Transverse colon (tissue), 4 donors: ENCODE measurements at regions not wholly inside any gene's neighbourhood (a gene's known extent, or its start where the extent isn't known, plus 50 kb on each side); places are given as distances from the start of the nearest gene placed in this dataset.

ENCODE experiments used
- DNase-seq: peaks from one replicate; pipeline ENCODE4 v3.0.0-alpha.2; 2019
- H3K27ac ChIP-seq, 4 donors: fragments of 200-600 bp; sonication (generic); 2 replicates each; pipeline ENCODE4 v1.5.1; 2016 to 2018; ENCODE audit warnings: inconsistent platforms in 4 of 4
- H3K27me3 ChIP-seq: fragments of 200-600 bp; sonication (generic); 2 replicates; pipeline ENCODE4 v1.5.1; 2017; ENCODE audit warnings: inconsistent platforms
- H3K36me3 ChIP-seq, 4 donors: fragments of 200-600 bp; sonication (generic); 2 replicates each; pipeline ENCODE4 v1.5.1; 2017 to 2019; ENCODE audit warnings: inconsistent platforms in 4 of 4
- H3K4me1 ChIP-seq, 4 donors: fragments of 200-600 bp; sonication (generic); 2 replicates each; pipeline ENCODE4 v1.5.1; 2017 to 2020; ENCODE audit warnings: inconsistent platforms in 4 of 4
- H3K4me3 ChIP-seq, 4 donors: fragments of 200-600 bp; sonication (generic); 1 replicate in 1 of 4; 2 replicates in 3 of 4; pipeline versions ENCODE4 v1.5.1 to v1.6.1; 2017 to 2019; ENCODE audit warnings: inconsistent platforms in 4 of 4
- H3K9me3 ChIP-seq, 2 donors: fragments of 200-600 bp; sonication (generic); 2 replicates each; pipeline ENCODE4 v1.5.1; 2017 to 2019; ENCODE audit warnings: inconsistent platforms in 2 of 2
- EP300 ChIP-seq: sonication (generic); formaldehyde crosslinking; IDR thresholded peaks from one replicate; pipeline ENCODE4 v1.6.1; 2017; ENCODE audit warnings: antibody characterized with exemption, low read depth
- POLR2A ChIP-seq: fragments of 450-650 bp; IDR thresholded peaks from one replicate; pipeline ENCODE4 v1.6.1; 2016; ENCODE audit warnings: antibody characterized with exemption, mild to moderate bottlenecking, moderate library complexity
- POLR2AphosphoS5 ChIP-seq, 3 donors: sonication (generic); formaldehyde crosslinking; IDR thresholded peaks; one replicate each; pipeline ENCODE4 v1.6.1; 2016; ENCODE audit warnings: antibody characterized with exemption in 3 of 3
- WGBS, 2 donors: methylation state at CpG; one replicate each; pipeline ENCODE4 v1.1.5; 2018; ENCODE audit warnings: low coverage in 1 of 2; 5-methylcytosine and 5-hydroxymethylcytosine counted together
- in situ Hi-C, 4 donors: fragments of 200-750 bp; cut with MboI; loops; one replicate each; pipeline versions ENCODE4 v1.15.0 to v1.15.1; 2017; ENCODE audit warnings: low sequenced_read_pairs in 3 of 4, low pct_ligation_motif_present in 1 of 4, low pct_unique_long_range_greater_than_20kb in 1 of 4
- intact Hi-C: fragments of 100-400 bp; cut with DNase I; formaldehyde crosslinking; loops from one replicate; pipeline ENCODE4 v1.15.1; 2023; ENCODE audit warnings: low total_unique reads
- TF ChIP-seq, protein P1 (sequence below), 5 experiments: fragments of 200-600 bp in 3 of 5; fragments of 450-650 bp in 2 of 5; sonication (generic) in 3 of 5; IDR thresholded peaks; 1 replicate in 2 of 5; 2 replicates in 3 of 5; pipeline ENCODE4 v1.5.1; 2016 to 2017; ENCODE audit warnings: antibody characterized with exemption in 5 of 5, inconsistent platforms in 3 of 5, mild to moderate bottlenecking in 2 of 5, moderate library complexity in 1 of 5

DNA sequence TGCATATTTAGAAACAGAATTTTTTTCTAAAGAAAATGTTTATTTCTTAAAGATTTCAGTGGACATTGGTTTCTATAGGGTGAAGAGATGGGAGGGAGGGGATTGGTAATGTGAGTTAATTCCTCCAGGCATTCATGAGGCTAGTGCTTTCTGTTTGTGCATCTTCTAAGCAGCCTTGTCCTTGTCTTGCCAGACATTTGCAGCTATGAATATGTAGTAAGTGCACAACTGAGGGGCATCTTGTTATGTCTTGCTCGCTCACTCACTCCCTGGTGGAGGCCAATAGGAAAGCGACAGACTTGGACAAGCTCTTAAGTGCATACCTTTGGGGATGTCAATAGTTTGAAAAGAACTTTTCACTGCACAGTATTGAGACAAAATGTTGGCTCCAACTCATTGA lies 92.5 kb upstream of the ATP10A start:
- Histone ChIP-seq H3K9me3 (no peaks in the 10 kb centered on the region), H3K36me3 (no peaks in the 10 kb centered on the region), H3K4me3 (no peak overlapping the region), H3K27ac (no peak overlapping the region), H3K4me1 (no peaks in the 10 kb centered on the region), H3K27me3 (no peaks in the 10 kb centered on the region)
- TF ChIP-seq EP300 (no peak), POLR2AphosphoS5 (IDR thresholded peaks at IDR 0.05) (no peak), POLR2A (no peak)
- TF ChIP-seq, protein P1, sequence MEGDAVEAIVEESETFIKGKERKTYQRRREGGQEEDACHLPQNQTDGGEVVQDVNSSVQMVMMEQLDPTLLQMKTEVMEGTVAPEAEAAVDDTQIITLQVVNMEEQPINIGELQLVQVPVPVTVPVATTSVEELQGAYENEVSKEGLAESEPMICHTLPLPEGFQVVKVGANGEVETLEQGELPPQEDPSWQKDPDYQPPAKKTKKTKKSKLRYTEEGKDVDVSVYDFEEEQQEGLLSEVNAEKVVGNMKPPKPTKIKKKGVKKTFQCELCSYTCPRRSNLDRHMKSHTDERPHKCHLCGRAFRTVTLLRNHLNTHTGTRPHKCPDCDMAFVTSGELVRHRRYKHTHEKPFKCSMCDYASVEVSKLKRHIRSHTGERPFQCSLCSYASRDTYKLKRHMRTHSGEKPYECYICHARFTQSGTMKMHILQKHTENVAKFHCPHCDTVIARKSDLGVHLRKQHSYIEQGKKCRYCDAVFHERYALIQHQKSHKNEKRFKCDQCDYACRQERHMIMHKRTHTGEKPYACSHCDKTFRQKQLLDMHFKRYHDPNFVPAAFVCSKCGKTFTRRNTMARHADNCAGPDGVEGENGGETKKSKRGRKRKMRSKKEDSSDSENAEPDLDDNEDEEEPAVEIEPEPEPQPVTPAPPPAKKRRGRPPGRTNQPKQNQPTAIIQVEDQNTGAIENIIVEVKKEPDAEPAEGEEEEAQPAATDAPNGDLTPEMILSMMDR (IDR thresholded peaks at IDR 0.05) = no peak
- 94 to 96% methylated on average over 2 of the region's 2 CpGs for WGBS, 2 donors
- DNase-seq = no peak
- intact Hi-C loops = no loop called here
- in situ Hi-C loops = no loop called here

DNA sequence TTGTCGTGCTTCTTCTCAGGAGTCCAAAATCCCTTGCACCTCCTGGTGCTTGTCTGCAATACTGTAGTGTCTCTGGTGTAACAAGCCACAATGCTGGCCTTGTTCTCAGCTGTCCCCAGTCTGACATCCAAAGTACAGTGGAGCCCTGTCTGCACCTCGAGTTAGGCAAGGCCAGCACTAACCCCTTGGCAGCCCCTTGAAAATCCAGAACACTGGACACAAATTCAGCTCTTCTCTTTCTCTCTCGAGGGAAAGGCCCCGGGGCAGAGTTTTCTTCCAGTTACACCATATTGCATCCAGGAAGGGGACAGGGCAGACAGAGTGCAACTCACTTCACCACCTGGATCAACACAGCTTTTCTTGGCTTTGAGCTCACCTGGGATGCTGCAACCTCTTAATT lies 91.3 kb upstream of the ATP10A start:
- 59 to 64% methylated on average over 4 of the region's 4 CpGs for WGBS, 2 donors
- in situ Hi-C loops (no loop called here), intact Hi-C loops (no loop called here)
- no peak overlapping the region for H3K27ac ChIP-seq
- no peak for DNase-seq
- H3K4me3 ChIP-seq = no peak overlapping the region
- TF ChIP-seq POLR2A = no peak
- TF ChIP-seq EP300 = no peak
- no peak for TF ChIP-seq POLR2AphosphoS5 (IDR thresholded peaks at IDR 0.05)
- TF ChIP-seq, protein P1 (IDR thresholded peaks at IDR 0.05) = no peak
- no peaks in the 10 kb centered on the region for H3K27me3 ChIP-seq
- H3K36me3 ChIP-seq = no peaks in the 10 kb centered on the region
- H3K9me3 ChIP-seq = no peaks in the 10 kb centered on the region
- no peaks in the 10 kb centered on the region for H3K4me1 ChIP-seq

DNA sequence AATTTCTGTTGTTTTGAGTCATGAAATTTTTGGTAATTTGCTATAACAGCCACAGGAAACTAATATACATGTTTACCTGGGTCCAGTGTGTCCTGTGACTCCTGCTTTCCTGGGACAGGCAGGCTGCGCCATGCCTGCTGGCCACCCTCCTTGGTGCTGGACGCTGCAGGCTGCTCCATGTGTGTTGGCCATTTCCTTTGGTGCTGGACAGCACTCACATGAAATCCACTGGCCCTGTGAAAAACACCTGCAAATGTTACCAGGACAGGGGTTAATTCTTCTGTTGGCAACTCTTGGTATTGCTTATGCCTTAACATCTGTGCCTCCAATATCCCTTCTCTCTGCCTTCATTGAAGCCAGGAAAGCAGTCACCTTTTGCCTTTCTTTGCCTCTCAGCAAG lies 86.9 kb upstream of the ATP10A start:
- no peak for DNase-seq
- H3K36me3 ChIP-seq = no peaks in the 10 kb centered on the region
- no peak overlapping the region for H3K4me3 ChIP-seq
- intact Hi-C loops = no loop called here
- H3K4me1 ChIP-seq = peaks cover 0 to 6% (median 0%) of the 10 kb centered on the region in 4 donors
- no peaks in the 10 kb centered on the region for H3K27me3 ChIP-seq
- H3K27ac ChIP-seq = no peak overlapping the region
- H3K9me3 ChIP-seq = no peaks in the 10 kb centered on the region
- TF ChIP-seq, protein P1 (IDR thresholded peaks at IDR 0.05) = no peak
- TF ChIP-seq EP300 = no peak
- TF ChIP-seq POLR2AphosphoS5 (IDR thresholded peaks at IDR 0.05) = no peak
- TF ChIP-seq POLR2A = no peak
- 81% methylated on average over 2 of the region's 2 CpGs; no CpG with 5 or more reads in 1 of the 2 donors for WGBS, 2 donors
- in situ Hi-C loops = no loop called here

DNA sequence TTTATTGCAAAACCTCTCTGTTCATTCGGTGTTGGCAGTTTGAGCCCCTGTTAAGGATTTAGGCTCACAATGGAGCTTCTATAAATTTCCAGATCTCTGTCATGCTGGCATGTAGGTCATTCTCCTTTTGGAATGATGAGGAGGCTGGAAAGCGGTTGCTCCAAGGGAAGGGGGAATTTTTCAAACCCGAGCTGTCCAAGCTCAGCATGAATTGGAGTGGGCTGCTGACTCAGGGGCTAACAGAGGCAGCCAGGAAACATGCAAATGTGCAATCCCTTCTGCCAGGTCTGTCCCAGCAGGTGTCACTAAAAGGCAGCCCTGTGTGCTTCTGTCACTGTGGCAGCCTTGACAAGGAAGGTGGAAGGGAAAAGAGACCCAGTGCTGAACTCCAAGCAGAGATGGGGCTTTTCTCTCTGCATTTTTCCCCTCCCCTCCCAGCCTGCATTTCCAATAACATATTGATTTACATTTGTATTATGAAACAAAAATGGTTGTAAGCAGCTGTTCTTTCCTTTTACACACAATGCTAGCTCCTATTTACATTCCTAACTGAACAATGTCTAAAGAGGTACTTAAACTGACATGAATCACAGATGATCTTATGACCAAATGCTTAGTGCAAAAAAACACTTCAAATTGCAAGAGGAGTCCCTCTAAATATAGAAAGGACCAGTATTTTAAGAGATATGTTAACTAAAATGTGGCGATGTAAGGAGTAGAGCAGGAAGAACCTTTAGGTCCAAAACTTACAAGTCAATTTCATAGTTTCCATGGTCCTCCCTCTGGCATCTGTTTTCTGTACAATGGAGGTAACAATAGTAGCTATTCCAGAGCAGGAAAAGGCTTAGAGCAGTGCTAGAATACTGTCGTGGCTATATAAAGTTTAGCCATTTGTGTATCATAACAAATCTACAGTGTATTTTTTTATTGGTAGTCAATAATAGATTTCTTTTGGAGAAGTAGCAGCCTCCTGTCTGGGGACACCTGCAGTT lies 84.5 kb upstream of the ATP10A start:
- H3K4me3 ChIP-seq = no peak overlapping the region
- H3K36me3 ChIP-seq = no peaks in the 10 kb centered on the region
- WGBS, 2 donors = 33 to 39% methylated on average over 3 to 5 of the region's 5 CpGs
- H3K4me1 ChIP-seq = peaks cover 0 to 6% (median 0%) of the 10 kb centered on the region in 4 donors
- no peak overlapping the region for H3K27ac ChIP-seq
- TF ChIP-seq POLR2A = no peak
- no peak for TF ChIP-seq EP300
- TF ChIP-seq, protein P1 (IDR thresholded peaks at IDR 0.05) = no peak
- no peak for TF ChIP-seq POLR2AphosphoS5 (IDR thresholded peaks at IDR 0.05)
- in situ Hi-C loops = loop anchor here in 2 of 4 donors (25.0 kb wide), 2 partner anchors 210 to 435 kb away; no protein-coding TSS in a partner anchor
- intact Hi-C loops = no loop called here
- H3K27me3 ChIP-seq = no peaks in the 10 kb centered on the region
- H3K9me3 ChIP-seq = no peaks in the 10 kb centered on the region
- DNase-seq = no peak
